GM12878 (cell line): ENCODE measurements at regions not wholly inside any gene's neighbourhood (a gene's known extent, or its start where the extent isn't known, plus 50 kb on each side); places are given as distances from the start of the nearest gene placed in this dataset.

Experiments
- ATAC-seq: fragments of 200-7000 bp; cut with Tn5 transposase; 3 replicates; pipeline ENCODE4 v1.9.1; 2020; ENCODE audit warnings: mild to moderate bottlenecking, moderate library complexity
- BruUV-seq: library from RNA; stranded (reverse); fragments of 400-500 nt; replicated peaks from 2 replicates; lab custom pipeline; 2021; lab: Mats Ljungman, UMichigan
- CTCF ChIA-PET: fragments of 300-600 bp; sonication (Branson Sonifier 250); formaldehyde crosslinking; extraction: SDS; loops from one replicate; lab custom pipeline; 2021; ENCODE audit warnings: inconsistent platforms; lab: Yijun Ruan, JAX
- POLR2A ChIA-PET: fragments of 350-600 bp; formaldehyde crosslinking; extraction: SDS; loops from one replicate; lab custom pipeline; 2021; ENCODE audit warnings: inconsistent platforms; lab: Charles Lee
- RAD21 ChIA-PET: fragments of 300-600 bp; sonication (Branson Sonifier 250); formaldehyde crosslinking; loops from one replicate; lab custom pipeline; 2023; ENCODE audit warnings: antibody characterized with exemption; ENCODE audit not compliant: unreplicated experiment; lab: Charles Lee
- SMC1A ChIA-PET: fragments of 300-600 bp; sonication (Branson Sonifier 250); formaldehyde crosslinking; loops from one replicate; lab custom pipeline; 2023; ENCODE audit not compliant: unreplicated experiment, uncharacterized antibody; lab: Charles Lee
- DNase-seq: peaks from one replicate; pipeline ENCODE4 v3.0.0-alpha.2; 2011; ENCODE audit warnings: low read depth, low spot score
- FAIRE-seq: peaks from 3 replicates; lab custom pipeline; 2011; peaks lifted over from hg19 to GRCh38; lab: Jason Lieb, UNC
- H2AFZ ChIP-seq: 2 replicates; pipeline ENCODE4 v1.6.0; 2011; ENCODE audit warnings: low read depth, low read length, control low read depth; ENCODE audit not compliant: control insufficient read depth
- H3K27ac ChIP-seq: 2 replicates; pipeline ENCODE4 v1.5.1; 2011; ENCODE audit warnings: control low read depth; ENCODE audit not compliant: control insufficient read depth, insufficient read depth
- H3K27me3 ChIP-seq, 2 experiments: replicated peaks in 1 of 2; 2 replicates each; pipeline versions ENCODE4 v1.6.0 to v1.6.1; 2011; ENCODE audit warnings: low read length in 1 of 2; ENCODE audit not compliant: control insufficient read depth in 2 of 2, insufficient read depth in 2 of 2
- H3K36me3 ChIP-seq, 2 experiments: 2 replicates each; pipeline ENCODE4 v1.5.1; 2011; ENCODE audit warnings: low read length in 1 of 2; ENCODE audit not compliant: control insufficient read depth in 2 of 2, insufficient read depth in 2 of 2
- H3K4me1 ChIP-seq: 2 replicates; pipeline ENCODE4 v1.6.1; 2011; ENCODE audit warnings: mild to moderate bottlenecking, low read length, moderate library complexity, mixed read lengths; ENCODE audit not compliant: control insufficient read depth, insufficient read depth
- H3K4me2 ChIP-seq: 2 replicates; pipeline ENCODE4 v1.6.0; 2011; ENCODE audit warnings: control low read depth; ENCODE audit not compliant: control insufficient read depth, insufficient read depth
- H3K4me3 ChIP-seq: fragments of 200-600 bp; sonication (generic); 2 replicates; pipeline ENCODE4 v1.5.1; 2016
- H3K79me2 ChIP-seq: 2 replicates; pipeline ENCODE4 v1.6.0; 2011; ENCODE audit warnings: low read length; ENCODE audit not compliant: control insufficient read depth, insufficient read depth
- H3K9ac ChIP-seq: 2 replicates; pipeline ENCODE4 v1.8.0; 2011; ENCODE audit warnings: low read length, control low read depth, mixed read lengths; ENCODE audit not compliant: control insufficient read depth, insufficient read depth
- H3K9me3 ChIP-seq: replicated peaks from 3 replicates; pipeline ENCODE4 v1.5.1; 2011; ENCODE audit warnings: mild to moderate bottlenecking, low read length; ENCODE audit not compliant: control insufficient read depth, insufficient read depth
- H4K20me1 ChIP-seq: 2 replicates; pipeline ENCODE4 v1.6.0; 2011; ENCODE audit not compliant: control insufficient read depth, insufficient read depth
- BRCA1 ChIP-seq: IDR thresholded peaks from 2 replicates; pipeline ENCODE4 v1.6.1; 2011; ENCODE audit warnings: low read depth, low read length, improper control_type of control experiment
- CREB1 ChIP-seq: IDR thresholded peaks from 2 replicates; pipeline ENCODE4 v1.6.1; 2012; ENCODE audit warnings: low read depth, mild to moderate bottlenecking, inconsistent platforms
- HDGF ChIP-seq: fragments of 450-650 bp; IDR thresholded peaks from 2 replicates; pipeline ENCODE4 v1.6.1; 2016; ENCODE audit warnings: antibody characterized with exemption
- NFIC ChIP-seq: IDR thresholded peaks from 2 replicates; pipeline ENCODE4 v1.6.1; 2012; ENCODE audit warnings: low read depth, mild to moderate bottlenecking, inconsistent platforms, low read length, moderate library complexity
- PAX8 ChIP-seq: fragments of 450-650 bp; IDR thresholded peaks from 2 replicates; pipeline ENCODE4 v1.6.1; 2017; ENCODE audit warnings: mild to moderate bottlenecking, moderate library complexity
- POU2F2 ChIP-seq: IDR thresholded peaks from 3 replicates; pipeline ENCODE4 v1.6.1; 2011; ENCODE audit warnings: low read depth, mild to moderate bottlenecking, low read length, borderline replicate concordance
- RCOR1 ChIP-seq: conservative IDR thresholded peaks from 2 replicates; pipeline ENCODE4 v1.6.1; 2012; ENCODE audit warnings: low read depth, low read length, improper control_type of control experiment
- RFX5 ChIP-seq: IDR thresholded peaks from 2 replicates; pipeline ENCODE4 v1.6.1; 2011; ENCODE audit warnings: low read depth, low read length, improper control_type of control experiment
- SIN3A ChIP-seq: IDR thresholded peaks from 2 replicates; pipeline ENCODE4 v1.6.1; 2012; ENCODE audit warnings: low read depth, low read length, improper control_type of control experiment
- WGBS: methylation state at CpG from one replicate; pipeline ENCODE4 v1.1.6; 2016; ENCODE audit warnings: low lambda C conversion rate; ENCODE audit not compliant: insufficient replicate concordance, insufficient coverage; ENCODE audit errors: missing lambda C conversion rate; 5-methylcytosine and 5-hydroxymethylcytosine counted together
- in situ Hi-C: fragments of 300-500 bp; cut with MboI; formaldehyde crosslinking; loops from 9 replicates; pipeline ENCODE4 v1.14.3; 2018; ENCODE audit warnings: mixed read lengths
- intact Hi-C: fragments of 100-400 bp; cut with micrococcal nuclease; formaldehyde crosslinking; loops from one replicate; pipeline ENCODE4 v1.14.2; 2022; ENCODE audit not compliant: unreplicated experiment
- TF ChIP-seq, protein P1 (sequence below): fragments of 450-650 bp; IDR thresholded peaks from 2 replicates; pipeline ENCODE4 v1.6.1; 2018; ENCODE audit warnings: mild to moderate bottlenecking, low read depth, moderate library complexity; ENCODE audit not compliant: partially characterized antibody
- TF ChIP-seq, protein P2 (sequence below): fragments of 150-350 bp; IDR thresholded peaks from 2 replicates; pipeline ENCODE4 v1.6.1; 2016; ENCODE audit warnings: low read depth, low read length
- TF ChIP-seq, protein P3 (sequence below): IDR thresholded peaks from 2 replicates; pipeline ENCODE4 v1.6.1; 2011; ENCODE audit warnings: borderline replicate concordance, low read depth, mild to moderate bottlenecking, moderate library complexity, low read length; ENCODE audit not compliant: insufficient read depth, poor library complexity, severe bottlenecking

DNA sequence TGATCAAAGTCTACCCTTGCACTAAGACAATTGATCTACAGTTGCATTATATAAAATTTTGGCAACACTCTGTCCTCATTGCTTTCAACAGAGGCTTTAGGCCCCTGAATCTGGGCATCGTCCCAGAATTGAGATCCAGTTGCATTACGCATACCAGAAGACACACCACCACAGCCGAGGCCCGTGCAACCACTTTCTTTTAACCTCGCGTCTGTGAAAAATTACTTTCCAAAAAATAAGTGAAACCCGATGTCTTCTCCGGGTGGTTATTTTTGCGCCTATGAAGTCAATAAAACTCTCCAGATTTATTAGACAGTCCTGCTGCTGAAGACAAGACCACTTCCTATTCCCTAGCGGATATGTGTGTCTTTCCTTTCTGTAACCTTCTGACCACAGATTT lies 52.1 kb upstream of the NFIB start:
- Histone ChIP-seq H3K79me2 (no peaks in the 10 kb centered on the region), H4K20me1 (no peaks in the 10 kb centered on the region), H3K27ac (no peak overlapping the region), H3K4me1 (no peaks in the 10 kb centered on the region), H3K36me3 (no peaks in the 10 kb centered on the region), H3K9ac (no peak overlapping the region), H2AFZ (no peak overlapping the region), H3K27me3 (no peaks in the 10 kb centered on the region), H3K4me3 (no peak overlapping the region), H3K9me3 (no peaks in the 10 kb centered on the region), H3K4me2 (no peak overlapping the region)
- no TSS peak for BruUV-seq
- RAD21 ChIA-PET: no interaction called here
- SMC1A ChIA-PET: no interaction called here
- DNase-seq (no peak), ATAC-seq (no peak), FAIRE-seq (no peak)
- intact Hi-C loops: no loop called here
- WGBS: 25% methylated on average over 10 of the region's 10 CpGs
- CTCF ChIA-PET: no interaction called here
- in situ Hi-C loops: no loop called here
- no peak for TF ChIP-seq PAX8
- POLR2A ChIA-PET: no interaction called here

DNA sequence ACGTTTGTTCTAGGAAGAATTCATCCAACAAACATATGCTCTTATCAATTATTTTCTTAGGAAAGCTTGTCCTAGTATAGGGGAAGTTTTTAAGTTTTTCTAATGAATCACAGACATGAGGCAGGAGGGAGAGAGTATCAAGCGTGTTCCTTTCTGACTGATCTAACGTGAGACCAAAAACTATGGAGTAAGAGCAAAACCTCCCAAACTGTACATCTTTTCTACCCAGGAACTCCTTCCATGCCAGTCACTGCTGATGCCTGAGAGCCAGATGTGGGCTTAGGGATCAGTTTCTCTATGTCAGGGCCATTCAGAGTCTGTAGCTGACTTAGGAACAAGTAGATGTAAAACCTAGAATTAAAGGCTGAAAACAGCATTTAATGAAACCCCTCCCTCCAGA lies 51.7 kb upstream of the NFIB start:
- Histone ChIP-seq H3K9me3 (no peaks in the 10 kb centered on the region), H3K4me2 (no peak overlapping the region), H3K27ac (no peak overlapping the region), H3K4me3 (no peak overlapping the region), H3K27me3 (no peaks in the 10 kb centered on the region), H2AFZ (no peak overlapping the region), H3K79me2 (no peaks in the 10 kb centered on the region), H4K20me1 (no peaks in the 10 kb centered on the region), H3K9ac (no peak overlapping the region), H3K4me1 (no peaks in the 10 kb centered on the region), H3K36me3 (no peaks in the 10 kb centered on the region)
- FAIRE-seq: no peak
- no peak for DNase-seq
- WGBS: 16% methylated on average over 3 of the region's 3 CpGs
- ATAC-seq: no peak
- intact Hi-C loops (no loop called here), in situ Hi-C loops (no loop called here)
- ChIA-PET CTCF (no interaction called here), RAD21 (no interaction called here), SMC1A (no interaction called here), POLR2A (no interaction called here)
- BruUV-seq: no TSS peak
- no peak for TF ChIP-seq NFIC
- no peak for TF ChIP-seq POU2F2
- TF ChIP-seq SIN3A: no peak
- TF ChIP-seq RCOR1: no peak
- TF ChIP-seq, protein P1, sequence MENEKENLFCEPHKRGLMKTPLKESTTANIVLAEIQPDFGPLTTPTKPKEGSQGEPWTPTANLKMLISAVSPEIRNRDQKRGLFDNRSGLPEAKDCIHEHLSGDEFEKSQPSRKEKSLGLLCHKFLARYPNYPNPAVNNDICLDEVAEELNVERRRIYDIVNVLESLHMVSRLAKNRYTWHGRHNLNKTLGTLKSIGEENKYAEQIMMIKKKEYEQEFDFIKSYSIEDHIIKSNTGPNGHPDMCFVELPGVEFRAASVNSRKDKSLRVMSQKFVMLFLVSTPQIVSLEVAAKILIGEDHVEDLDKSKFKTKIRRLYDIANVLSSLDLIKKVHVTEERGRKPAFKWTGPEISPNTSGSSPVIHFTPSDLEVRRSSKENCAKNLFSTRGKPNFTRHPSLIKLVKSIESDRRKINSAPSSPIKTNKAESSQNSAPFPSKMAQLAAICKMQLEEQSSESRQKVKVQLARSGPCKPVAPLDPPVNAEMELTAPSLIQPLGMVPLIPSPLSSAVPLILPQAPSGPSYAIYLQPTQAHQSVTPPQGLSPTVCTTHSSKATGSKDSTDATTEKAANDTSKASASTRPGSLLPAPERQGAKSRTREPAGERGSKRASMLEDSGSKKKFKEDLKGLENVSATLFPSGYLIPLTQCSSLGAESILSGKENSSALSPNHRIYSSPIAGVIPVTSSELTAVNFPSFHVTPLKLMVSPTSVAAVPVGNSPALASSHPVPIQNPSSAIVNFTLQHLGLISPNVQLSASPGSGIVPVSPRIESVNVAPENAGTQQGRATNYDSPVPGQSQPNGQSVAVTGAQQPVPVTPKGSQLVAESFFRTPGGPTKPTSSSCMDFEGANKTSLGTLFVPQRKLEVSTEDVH: no peak
- TF ChIP-seq, protein P2, sequence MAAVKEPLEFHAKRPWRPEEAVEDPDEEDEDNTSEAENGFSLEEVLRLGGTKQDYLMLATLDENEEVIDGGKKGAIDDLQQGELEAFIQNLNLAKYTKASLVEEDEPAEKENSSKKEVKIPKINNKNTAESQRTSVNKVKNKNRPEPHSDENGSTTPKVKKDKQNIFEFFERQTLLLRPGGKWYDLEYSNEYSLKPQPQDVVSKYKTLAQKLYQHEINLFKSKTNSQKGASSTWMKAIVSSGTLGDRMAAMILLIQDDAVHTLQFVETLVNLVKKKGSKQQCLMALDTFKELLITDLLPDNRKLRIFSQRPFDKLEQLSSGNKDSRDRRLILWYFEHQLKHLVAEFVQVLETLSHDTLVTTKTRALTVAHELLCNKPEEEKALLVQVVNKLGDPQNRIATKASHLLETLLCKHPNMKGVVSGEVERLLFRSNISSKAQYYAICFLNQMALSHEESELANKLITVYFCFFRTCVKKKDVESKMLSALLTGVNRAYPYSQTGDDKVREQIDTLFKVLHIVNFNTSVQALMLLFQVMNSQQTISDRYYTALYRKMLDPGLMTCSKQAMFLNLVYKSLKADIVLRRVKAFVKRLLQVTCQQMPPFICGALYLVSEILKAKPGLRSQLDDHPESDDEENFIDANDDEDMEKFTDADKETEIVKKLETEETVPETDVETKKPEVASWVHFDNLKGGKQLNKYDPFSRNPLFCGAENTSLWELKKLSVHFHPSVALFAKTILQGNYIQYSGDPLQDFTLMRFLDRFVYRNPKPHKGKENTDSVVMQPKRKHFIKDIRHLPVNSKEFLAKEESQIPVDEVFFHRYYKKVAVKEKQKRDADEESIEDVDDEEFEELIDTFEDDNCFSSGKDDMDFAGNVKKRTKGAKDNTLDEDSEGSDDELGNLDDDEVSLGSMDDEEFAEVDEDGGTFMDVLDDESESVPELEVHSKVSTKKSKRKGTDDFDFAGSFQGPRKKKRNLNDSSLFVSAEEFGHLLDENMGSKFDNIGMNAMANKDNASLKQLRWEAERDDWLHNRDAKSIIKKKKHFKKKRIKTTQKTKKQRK: no peak
- no peak for TF ChIP-seq HDGF
- no peak for TF ChIP-seq BRCA1
- TF ChIP-seq, protein P3, sequence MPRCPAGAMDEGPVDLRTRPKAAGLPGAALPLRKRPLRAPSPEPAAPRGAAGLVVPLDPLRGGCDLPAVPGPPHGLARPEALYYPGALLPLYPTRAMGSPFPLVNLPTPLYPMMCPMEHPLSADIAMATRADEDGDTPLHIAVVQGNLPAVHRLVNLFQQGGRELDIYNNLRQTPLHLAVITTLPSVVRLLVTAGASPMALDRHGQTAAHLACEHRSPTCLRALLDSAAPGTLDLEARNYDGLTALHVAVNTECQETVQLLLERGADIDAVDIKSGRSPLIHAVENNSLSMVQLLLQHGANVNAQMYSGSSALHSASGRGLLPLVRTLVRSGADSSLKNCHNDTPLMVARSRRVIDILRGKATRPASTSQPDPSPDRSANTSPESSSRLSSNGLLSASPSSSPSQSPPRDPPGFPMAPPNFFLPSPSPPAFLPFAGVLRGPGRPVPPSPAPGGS: no peak
- TF ChIP-seq CREB1: no peak
- no peak for TF ChIP-seq RFX5
